Tibial artery (tissue), 4 donors: ENCODE measurements at regions not wholly inside any gene's neighbourhood (a gene's known extent, or its start where the extent isn't known, plus 50 kb on each side); places are given as distances from the start of the nearest gene placed in this dataset.

Experiments used
- DNase-seq, 2 donors: peaks; one replicate each; pipeline ENCODE4 v3.0.0-alpha.2; 2019
- H3K27ac ChIP-seq, 2 donors: fragments of 200-600 bp; sonication (generic) in 1 of 2; 1 replicate in 1 of 2; 2 replicates in 1 of 2; pipeline ENCODE4 v1.5.1; 2018 to 2019; ENCODE audit warnings: mild to moderate bottlenecking in 1 of 2
- H3K27me3 ChIP-seq, 2 donors: fragments of 200-600 bp; sonication (generic) in 1 of 2; one replicate each; pipeline versions ENCODE4 v1.5.1 to v1.6.0; 2016 to 2019
- H3K36me3 ChIP-seq, 3 donors: fragments of 200-600 bp; sonication (generic) in 2 of 3; one replicate each; pipeline ENCODE4 v1.5.1; 2016 to 2019; ENCODE audit warnings: mild to moderate bottlenecking in 2 of 3
- H3K4me1 ChIP-seq, 4 donors: fragments of 200-600 bp; sonication (generic) in 2 of 4; 1 replicate in 3 of 4; 2 replicates in 1 of 4; pipeline ENCODE4 v1.5.1; 2016 to 2019
- H3K4me3 ChIP-seq, 2 donors: fragments of 200-600 bp; sonication (generic) in 1 of 2; 1 replicate in 1 of 2; 2 replicates in 1 of 2; pipeline ENCODE4 v1.5.1; 2018 to 2019; ENCODE audit warnings: mild to moderate bottlenecking in 2 of 2
- H3K9me3 ChIP-seq, 3 donors: fragments of 200-600 bp; sonication (generic) in 1 of 3; one replicate each; pipeline ENCODE4 v1.5.1; 2016 to 2019
- intact Hi-C: fragments of 100-400 bp; cut with DNase I; formaldehyde crosslinking; loops from one replicate; pipeline ENCODE4 v1.15.0; 2023; ENCODE audit warnings: low total_unique reads
- TF ChIP-seq, protein P1 (sequence below), 2 experiments: fragments of 200-600 bp in 1 of 2; fragments of 450-650 bp in 1 of 2; IDR thresholded peaks; one replicate each; pipeline ENCODE4 v1.5.1; 2017 to 2019; ENCODE audit warnings: antibody characterized with exemption in 2 of 2, mild to moderate bottlenecking in 1 of 2, moderate library complexity in 1 of 2

DNA sequence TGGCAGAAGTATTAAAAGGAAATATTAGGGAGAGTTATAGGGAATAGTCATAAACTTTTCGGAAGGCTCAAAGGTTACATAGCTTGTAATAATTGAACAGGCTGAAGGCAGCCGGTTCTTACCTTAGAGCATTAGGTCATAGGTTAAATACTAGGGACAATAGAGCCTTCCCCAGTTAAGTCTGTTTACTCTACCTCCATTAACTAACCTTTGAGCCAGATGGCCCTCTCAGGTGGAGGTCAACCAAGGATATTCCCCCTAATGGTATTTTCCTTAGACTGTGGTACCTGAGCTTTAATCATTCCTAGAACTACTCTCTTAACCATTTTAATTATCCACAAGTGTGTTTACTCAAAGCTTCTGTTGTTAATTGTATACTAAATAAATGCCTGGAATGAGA is 920.9 kb upstream of the PABPC4L start:
- H3K4me1 ChIP-seq, result no peaks in the 10 kb centered on the region
- H3K27me3 ChIP-seq, result no peaks in the 10 kb centered on the region
- DNase-seq, result no peak
- H3K27ac ChIP-seq, result no peak overlapping the region
- H3K4me3 ChIP-seq, result no peak overlapping the region
- H3K36me3 ChIP-seq, result no peaks in the 10 kb centered on the region
- intact Hi-C loops, result no loop called here
- no peaks in the 10 kb centered on the region for H3K9me3 ChIP-seq
- TF ChIP-seq, protein P1, sequence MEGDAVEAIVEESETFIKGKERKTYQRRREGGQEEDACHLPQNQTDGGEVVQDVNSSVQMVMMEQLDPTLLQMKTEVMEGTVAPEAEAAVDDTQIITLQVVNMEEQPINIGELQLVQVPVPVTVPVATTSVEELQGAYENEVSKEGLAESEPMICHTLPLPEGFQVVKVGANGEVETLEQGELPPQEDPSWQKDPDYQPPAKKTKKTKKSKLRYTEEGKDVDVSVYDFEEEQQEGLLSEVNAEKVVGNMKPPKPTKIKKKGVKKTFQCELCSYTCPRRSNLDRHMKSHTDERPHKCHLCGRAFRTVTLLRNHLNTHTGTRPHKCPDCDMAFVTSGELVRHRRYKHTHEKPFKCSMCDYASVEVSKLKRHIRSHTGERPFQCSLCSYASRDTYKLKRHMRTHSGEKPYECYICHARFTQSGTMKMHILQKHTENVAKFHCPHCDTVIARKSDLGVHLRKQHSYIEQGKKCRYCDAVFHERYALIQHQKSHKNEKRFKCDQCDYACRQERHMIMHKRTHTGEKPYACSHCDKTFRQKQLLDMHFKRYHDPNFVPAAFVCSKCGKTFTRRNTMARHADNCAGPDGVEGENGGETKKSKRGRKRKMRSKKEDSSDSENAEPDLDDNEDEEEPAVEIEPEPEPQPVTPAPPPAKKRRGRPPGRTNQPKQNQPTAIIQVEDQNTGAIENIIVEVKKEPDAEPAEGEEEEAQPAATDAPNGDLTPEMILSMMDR (IDR thresholded peaks at IDR 0.05), result no peak

DNA sequence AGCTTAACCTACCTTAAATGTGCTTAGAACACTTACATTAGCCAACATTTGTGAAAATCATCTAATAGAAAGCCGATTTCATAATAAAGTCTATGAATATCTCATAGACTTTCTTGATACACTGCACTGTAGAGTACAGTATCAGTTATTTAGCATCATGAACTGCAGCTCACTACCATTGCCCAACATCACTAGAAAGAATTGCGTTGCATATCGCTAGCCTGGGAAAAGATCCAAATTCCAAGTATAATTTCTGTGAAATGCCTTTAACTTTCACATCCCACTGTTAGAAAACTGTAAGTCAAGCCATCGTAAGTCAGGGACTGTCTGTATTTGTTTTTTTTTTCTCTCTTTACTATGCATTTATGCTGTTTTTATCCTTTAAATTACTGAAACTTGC is 918.6 kb upstream of the PABPC4L start:
- Histone ChIP-seq H3K4me3 (no peak overlapping the region), H3K27me3 (no peaks in the 10 kb centered on the region), H3K36me3 (no peaks in the 10 kb centered on the region), H3K9me3 (no peaks in the 10 kb centered on the region), H3K27ac (no peak overlapping the region), H3K4me1 (no peaks in the 10 kb centered on the region)
- TF ChIP-seq, protein P1 (IDR thresholded peaks at IDR 0.05), result no peak
- DNase-seq, result no peak
- intact Hi-C loops, result no loop called here

DNA sequence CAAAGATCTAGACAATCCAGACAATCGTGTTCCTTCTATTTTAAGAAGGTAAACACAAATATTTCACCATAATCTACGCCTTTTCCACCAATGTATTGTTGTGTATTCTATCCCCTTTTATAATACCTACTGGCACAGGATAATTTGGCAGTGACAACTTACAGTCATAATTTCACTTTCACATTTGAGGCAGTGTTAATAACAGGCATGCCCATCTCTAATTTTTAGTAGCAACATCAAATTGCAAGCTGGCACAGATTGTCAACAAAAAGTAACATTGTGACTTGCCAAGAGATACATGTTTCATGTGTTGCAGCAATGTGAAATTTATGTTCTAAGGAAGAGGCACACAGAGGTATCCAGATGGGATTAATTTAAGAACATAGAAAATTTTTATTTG is 912.5 kb upstream of the PABPC4L start:
- Histone ChIP-seq H3K27me3 (no peaks in the 10 kb centered on the region), H3K4me3 (no peak overlapping the region), H3K36me3 (no peaks in the 10 kb centered on the region), H3K9me3 (no peaks in the 10 kb centered on the region), H3K4me1 (no peaks in the 10 kb centered on the region), H3K27ac (no peak overlapping the region)
- TF ChIP-seq, protein P1 (IDR thresholded peaks at IDR 0.05), result no peak
- DNase-seq, result no peak
- intact Hi-C loops, result no loop called here

DNA sequence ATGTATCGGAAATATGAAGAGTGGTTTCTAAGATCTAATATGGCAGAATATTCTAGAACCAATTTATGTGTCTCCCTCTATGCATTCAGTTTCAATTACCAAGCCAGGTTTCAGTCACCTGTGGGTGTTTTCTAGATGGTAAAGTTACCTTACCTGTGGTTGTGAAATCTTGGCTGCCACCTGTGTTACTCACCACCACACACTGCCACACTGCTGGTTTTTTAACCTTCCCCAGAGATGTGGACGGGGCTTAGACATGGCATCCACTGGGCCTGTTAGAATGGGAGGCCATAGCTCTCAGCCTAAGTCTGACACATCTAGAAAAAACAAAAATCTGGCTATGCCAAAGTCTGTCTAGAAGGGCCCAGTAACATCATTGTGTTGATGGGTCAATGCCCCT is 896.5 kb upstream of the PABPC4L start:
- no peak for DNase-seq
- TF ChIP-seq, protein P1 (IDR thresholded peaks at IDR 0.05), result no peak
- no peak overlapping the region for H3K27ac ChIP-seq
- H3K36me3 ChIP-seq, result no peaks in the 10 kb centered on the region
- no peak overlapping the region for H3K4me3 ChIP-seq
- intact Hi-C loops, result no loop called here
- no peaks in the 10 kb centered on the region for H3K9me3 ChIP-seq
- no peaks in the 10 kb centered on the region for H3K27me3 ChIP-seq
- H3K4me1 ChIP-seq, result no peaks in the 10 kb centered on the region

DNA sequence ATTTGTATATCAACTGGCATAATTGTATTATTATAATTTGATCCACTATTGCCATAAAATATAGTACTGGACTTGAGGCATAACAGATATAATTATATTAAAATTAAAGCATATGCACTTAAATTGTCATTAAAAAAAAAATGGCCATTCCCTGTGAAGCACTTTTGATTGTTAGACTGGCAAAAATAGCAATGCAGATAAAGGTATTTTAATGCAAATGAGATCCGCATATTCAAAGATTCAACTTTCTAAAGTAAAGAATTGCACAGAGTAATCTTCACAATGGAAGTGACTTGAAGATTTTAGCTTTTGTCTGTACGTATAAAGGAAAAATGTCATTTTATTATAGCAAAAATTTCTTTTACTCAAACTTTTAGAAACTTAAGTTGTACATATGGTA is 871.8 kb upstream of the PABPC4L start:
- Histone ChIP-seq H3K4me3 (no peak overlapping the region), H3K36me3 (no peaks in the 10 kb centered on the region), H3K4me1 (no peaks in the 10 kb centered on the region), H3K9me3 (no peaks in the 10 kb centered on the region), H3K27me3 (no peaks in the 10 kb centered on the region), H3K27ac (no peak overlapping the region)
- DNase-seq, result no peak
- intact Hi-C loops, result no loop called here
- TF ChIP-seq, protein P1 (IDR thresholded peaks at IDR 0.05), result no peak

DNA sequence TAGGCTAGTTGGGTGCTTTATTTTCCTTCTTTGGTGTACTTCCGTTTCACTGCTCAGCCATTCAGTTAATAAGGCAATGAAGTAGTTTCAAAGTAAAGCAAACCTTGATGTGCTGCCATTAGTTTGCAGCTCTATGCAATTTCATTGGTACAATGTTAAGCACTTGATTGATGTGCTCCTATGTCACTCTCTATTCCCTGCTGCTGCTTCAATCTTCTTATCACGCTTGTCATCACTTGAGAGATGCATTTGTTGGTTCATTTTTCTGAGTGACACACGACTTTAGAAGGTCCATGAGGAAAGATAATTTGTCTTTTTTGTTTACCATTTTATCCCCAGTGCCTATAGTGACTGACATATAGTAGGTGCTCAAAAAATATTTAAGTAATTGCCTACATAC is 871.0 kb upstream of the PABPC4L start:
- Histone ChIP-seq H3K27ac (no peak overlapping the region), H3K9me3 (no peaks in the 10 kb centered on the region), H3K36me3 (no peaks in the 10 kb centered on the region), H3K27me3 (no peaks in the 10 kb centered on the region), H3K4me1 (no peaks in the 10 kb centered on the region), H3K4me3 (no peak overlapping the region)
- no peak for DNase-seq
- TF ChIP-seq, protein P1 (IDR thresholded peaks at IDR 0.05), result no peak
- intact Hi-C loops, result no loop called here
